HCT116 (cell line): ENCODE measurements at regions not wholly inside any gene's neighbourhood (a gene's known extent, or its start where the extent isn't known, plus 50 kb on each side); places are given as distances from the start of the nearest gene placed in this dataset.

Source experiments
- ATAC-seq: fragments of 200-7000 bp; cut with Tn5 transposase; 2 replicates; pipeline ENCODE4 v1.9.1; 2020; ENCODE audit warnings: mild to moderate bottlenecking, moderate library complexity
- BruUV-seq: library from RNA; stranded (reverse); fragments of 400-500 nt; replicated peaks from 2 replicates; lab custom pipeline; 2021; lab: Mats Ljungman, UMichigan
- CTCF ChIA-PET: fragments of 300-600 bp; sonication (Branson Sonifier 250); formaldehyde crosslinking; loops from one replicate; lab custom pipeline; 2021; ENCODE audit warnings: antibody characterized with exemption; lab: Charles Lee
- POLR2A ChIA-PET: fragments of 300-600, 350-600 bp; sonication (Branson Sonifier 250); formaldehyde crosslinking; loops from one replicate; lab custom pipeline; 2021; ENCODE audit warnings: antibody characterized with exemption; lab: Charles Lee
- RAD21 ChIA-PET, 2 experiments: fragments of 300-600 bp; sonication (Branson Sonifier 250); formaldehyde crosslinking; loops; one replicate each; lab custom pipeline; 2023; ENCODE audit warnings: low total read pairs in 2 of 2; ENCODE audit not compliant: uncharacterized antibody in 2 of 2, unreplicated experiment in 2 of 2, low non-redundant PET in 1 of 2; lab: Charles Lee
- DNase-seq: peaks from one replicate; pipeline ENCODE4 v3.0.0-alpha.2; 2010; ENCODE audit warnings: low read depth, low spot score
- H2AFZ ChIP-seq: fragments of 200-600 bp; shearing (Covaris generic), sonication (generic); 2 replicates; pipeline ENCODE4 v1.6.1; 2017; ENCODE audit warnings: low read depth, mixed run types, mixed read lengths, antibody characterized with exemption, low read length; ENCODE audit not compliant: poor library complexity, severe bottlenecking
- H3K27ac ChIP-seq: 2 replicates; pipeline ENCODE4 v1.5.1; 2012; ENCODE audit warnings: low read depth, low read length
- H3K27me3 ChIP-seq: fragments of 200-600 bp; sonication (generic); 2 replicates; pipeline ENCODE4 v1.6.1; 2016; ENCODE audit warnings: mixed run types, low read length, mixed read lengths; ENCODE audit not compliant: insufficient read depth
- H3K36me3 ChIP-seq, 2 experiments: fragments of 200-500 bp in 1 of 2; fragments of 200-600 bp in 1 of 2; sonication (Bioruptor generic) in 1 of 2; sonication (generic) in 1 of 2; 2 replicates each; pipeline versions ENCODE4 v1.5.1 to v1.6.1; 2014 to 2016; ENCODE audit warnings: low read length in 2 of 2, inconsistent platforms in 1 of 2, mixed read lengths in 1 of 2, mixed run types in 1 of 2; ENCODE audit not compliant: insufficient read depth in 2 of 2, control insufficient read depth in 1 of 2
- H3K4me1 ChIP-seq, 2 experiments: fragments of 200-600 bp in 1 of 2; sonication (generic) in 1 of 2; 2 replicates each; pipeline versions ENCODE4 v1.5.1 to v1.6.1; 2012 to 2017; ENCODE audit warnings: low read length in 2 of 2, inconsistent platforms in 1 of 2, mild to moderate bottlenecking in 1 of 2, mixed read lengths in 1 of 2, mixed run types in 1 of 2, moderate library complexity in 1 of 2; ENCODE audit not compliant: insufficient read depth in 2 of 2, control insufficient read depth in 1 of 2
- H3K4me2 ChIP-seq: fragments of 200-600 bp; sonication (generic); 2 replicates; pipeline ENCODE4 v1.6.1; 2017; ENCODE audit warnings: mixed run types, low read length, mixed read lengths
- H3K4me3 ChIP-seq, 2 experiments: fragments of 200-600 bp in 1 of 2; sonication (generic) in 1 of 2; replicated peaks in 1 of 2; 2 replicates each; pipeline ENCODE4 v1.5.1; 2011 to 2016; ENCODE audit warnings: low read length in 2 of 2, control low read depth in 1 of 2, low read depth in 1 of 2, mild to moderate bottlenecking in 1 of 2, mixed read lengths in 1 of 2, mixed run types in 1 of 2
- H3K79me2 ChIP-seq: fragments of 200-600 bp; sonication (generic); 2 replicates; pipeline ENCODE4 v1.6.1; 2017; ENCODE audit warnings: mild to moderate bottlenecking, mixed run types, low read length, moderate library complexity, mixed read lengths; ENCODE audit not compliant: insufficient read depth
- H3K9ac ChIP-seq: fragments of 200-600 bp; sonication (generic); 2 replicates; pipeline ENCODE4 v1.6.1; 2016; ENCODE audit warnings: low read length, mixed read lengths
- H3K9me2 ChIP-seq: fragments of 200-600 bp; sonication (generic), shearing (Covaris generic); 2 replicates; pipeline ENCODE4 v1.6.1; 2017; ENCODE audit warnings: mixed run types, mild to moderate bottlenecking, moderate library complexity; ENCODE audit not compliant: insufficient read depth
- H3K9me3 ChIP-seq, 2 experiments: fragments of 200-500 bp in 1 of 2; fragments of 200-600 bp in 1 of 2; sonication (Bioruptor generic) in 1 of 2; sonication (generic) in 1 of 2; 2 replicates each; pipeline ENCODE4 v1.6.1; 2014 to 2017; ENCODE audit warnings: low read length in 2 of 2, mixed read lengths in 2 of 2, inconsistent platforms in 1 of 2, low read depth in 1 of 2, mild to moderate bottlenecking in 1 of 2, mixed run types in 1 of 2, moderate library complexity in 1 of 2; ENCODE audit not compliant: control insufficient read depth in 1 of 2, insufficient read depth in 1 of 2
- H4K20me1 ChIP-seq: fragments of 200-600 bp; sonication (generic), shearing (Covaris generic); 2 replicates; pipeline ENCODE4 v1.6.1; 2017; ENCODE audit warnings: mixed run types, mild to moderate bottlenecking, moderate library complexity; ENCODE audit not compliant: insufficient read depth
- ATF3 ChIP-seq: IDR thresholded peaks from 2 replicates; pipeline ENCODE4 v1.6.1; 2012
- CBX3 ChIP-seq: IDR thresholded peaks from 2 replicates; pipeline ENCODE4 v1.6.1; 2012; ENCODE audit warnings: low read depth
- ELF1 ChIP-seq: IDR thresholded peaks from 2 replicates; pipeline ENCODE4 v1.6.1; 2012; ENCODE audit warnings: low read depth, borderline replicate concordance
- EZH2 ChIP-seq: fragments of 200-600 bp; sonication (generic); IDR thresholded peaks from 2 replicates; pipeline ENCODE4 v1.6.1; 2017; ENCODE audit warnings: antibody characterized with exemption, mixed run types
- FOSL1 ChIP-seq: IDR thresholded peaks from 2 replicates; pipeline ENCODE4 v1.6.1; 2012; ENCODE audit warnings: low read depth
- POLR2A ChIP-seq: IDR thresholded peaks from 2 replicates; pipeline ENCODE4 v1.7.0; 2011; ENCODE audit warnings: borderline replicate concordance; ENCODE audit not compliant: insufficient read depth, insufficient read length; ENCODE audit errors: extremely low read depth
- SRF ChIP-seq: IDR thresholded peaks from 2 replicates; pipeline ENCODE4 v1.6.1; 2012; ENCODE audit warnings: low read depth
- TCF7L2 ChIP-seq: IDR thresholded peaks from 2 replicates; pipeline ENCODE4 v1.7.0; 2011; ENCODE audit warnings: borderline replicate concordance, inconsistent platforms; ENCODE audit not compliant: insufficient read depth, insufficient read length; ENCODE audit errors: extremely low read depth
- YY1 ChIP-seq: IDR thresholded peaks from 2 replicates; pipeline ENCODE4 v1.6.1; 2011; ENCODE audit warnings: low read length, low read depth, moderate library complexity, mild to moderate bottlenecking; ENCODE audit not compliant: insufficient replicate concordance; ENCODE audit errors: extremely low read depth
- ZFX ChIP-seq: fragments of 450-650 bp; IDR thresholded peaks from 2 replicates; pipeline ENCODE4 v1.6.1; 2017
- ZNF274 ChIP-seq: fragments of 200-500 bp; sonication (Bioruptor generic); IDR thresholded peaks from 2 replicates; pipeline ENCODE4 v1.6.1; 2014; ENCODE audit warnings: mild to moderate bottlenecking, low read depth, low read length, inconsistent platforms
- intact Hi-C: fragments of 100-400 bp; cut with micrococcal nuclease; formaldehyde crosslinking; loops from 2 replicates; pipeline ENCODE4 v1.10.0; 2022
- TF ChIP-seq, protein P1 (sequence below): IDR thresholded peaks from 2 replicates; pipeline ENCODE4 v1.6.1; 2012; ENCODE audit warnings: low read depth
- TF ChIP-seq, protein P2 (sequence below): IDR thresholded peaks from 2 replicates; pipeline ENCODE4 v1.6.1; 2011; ENCODE audit warnings: mild to moderate bottlenecking, low read length, moderate library complexity; ENCODE audit not compliant: insufficient replicate concordance; ENCODE audit errors: extremely low read depth

DNA sequence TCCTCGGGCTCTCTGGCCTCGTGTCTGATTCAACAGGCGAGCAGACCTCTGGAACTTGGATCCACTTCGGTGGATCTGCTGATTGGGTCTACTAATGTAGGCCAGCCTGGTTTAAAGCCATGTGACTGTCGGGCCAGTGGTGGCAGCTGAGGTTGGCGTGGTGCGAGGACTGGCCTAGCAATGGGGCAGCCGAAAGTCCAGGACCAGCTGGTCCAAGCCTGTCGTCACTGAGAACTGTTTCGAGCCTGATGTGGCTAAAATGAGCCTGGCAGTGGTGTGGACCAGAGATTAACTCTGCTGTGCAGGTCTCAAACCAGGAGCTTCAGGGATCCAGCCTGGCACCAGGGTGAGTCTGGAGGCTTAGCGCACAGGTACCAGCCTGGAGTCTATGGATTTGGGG lies 56.4 kb upstream of the ROBO1 start (continued):
- TF ChIP-seq, protein P1, sequence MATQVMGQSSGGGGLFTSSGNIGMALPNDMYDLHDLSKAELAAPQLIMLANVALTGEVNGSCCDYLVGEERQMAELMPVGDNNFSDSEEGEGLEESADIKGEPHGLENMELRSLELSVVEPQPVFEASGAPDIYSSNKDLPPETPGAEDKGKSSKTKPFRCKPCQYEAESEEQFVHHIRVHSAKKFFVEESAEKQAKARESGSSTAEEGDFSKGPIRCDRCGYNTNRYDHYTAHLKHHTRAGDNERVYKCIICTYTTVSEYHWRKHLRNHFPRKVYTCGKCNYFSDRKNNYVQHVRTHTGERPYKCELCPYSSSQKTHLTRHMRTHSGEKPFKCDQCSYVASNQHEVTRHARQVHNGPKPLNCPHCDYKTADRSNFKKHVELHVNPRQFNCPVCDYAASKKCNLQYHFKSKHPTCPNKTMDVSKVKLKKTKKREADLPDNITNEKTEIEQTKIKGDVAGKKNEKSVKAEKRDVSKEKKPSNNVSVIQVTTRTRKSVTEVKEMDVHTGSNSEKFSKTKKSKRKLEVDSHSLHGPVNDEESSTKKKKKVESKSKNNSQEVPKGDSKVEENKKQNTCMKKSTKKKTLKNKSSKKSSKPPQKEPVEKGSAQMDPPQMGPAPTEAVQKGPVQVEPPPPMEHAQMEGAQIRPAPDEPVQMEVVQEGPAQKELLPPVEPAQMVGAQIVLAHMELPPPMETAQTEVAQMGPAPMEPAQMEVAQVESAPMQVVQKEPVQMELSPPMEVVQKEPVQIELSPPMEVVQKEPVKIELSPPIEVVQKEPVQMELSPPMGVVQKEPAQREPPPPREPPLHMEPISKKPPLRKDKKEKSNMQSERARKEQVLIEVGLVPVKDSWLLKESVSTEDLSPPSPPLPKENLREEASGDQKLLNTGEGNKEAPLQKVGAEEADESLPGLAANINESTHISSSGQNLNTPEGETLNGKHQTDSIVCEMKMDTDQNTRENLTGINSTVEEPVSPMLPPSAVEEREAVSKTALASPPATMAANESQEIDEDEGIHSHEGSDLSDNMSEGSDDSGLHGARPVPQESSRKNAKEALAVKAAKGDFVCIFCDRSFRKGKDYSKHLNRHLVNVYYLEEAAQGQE, result no peak
- TF ChIP-seq TCF7L2, result no peak

GRCh38 chr3:79822076-79822475 lies 54.3 kb upstream of the ROBO1 start:
- H3K36me3 ChIP-seq, result no peaks in the 10 kb centered on the region
- no peaks in the 10 kb centered on the region for H3K4me1 ChIP-seq
- no TSS peak for BruUV-seq
- H3K4me3 ChIP-seq, result no peak overlapping the region
- H4K20me1 ChIP-seq, result no peaks in the 10 kb centered on the region
- H3K4me2 ChIP-seq, result no peak overlapping the region
- H3K9ac ChIP-seq, result no peak overlapping the region
- TF ChIP-seq ZFX (no peak), ELF1 (no peak), ATF3 (no peak), YY1 (no peak), SRF (no peak), POLR2A (no peak), ZNF274 (no peak), FOSL1 (no peak), CBX3 (no peak), EZH2 (no peak)
- TF ChIP-seq, protein P2, sequence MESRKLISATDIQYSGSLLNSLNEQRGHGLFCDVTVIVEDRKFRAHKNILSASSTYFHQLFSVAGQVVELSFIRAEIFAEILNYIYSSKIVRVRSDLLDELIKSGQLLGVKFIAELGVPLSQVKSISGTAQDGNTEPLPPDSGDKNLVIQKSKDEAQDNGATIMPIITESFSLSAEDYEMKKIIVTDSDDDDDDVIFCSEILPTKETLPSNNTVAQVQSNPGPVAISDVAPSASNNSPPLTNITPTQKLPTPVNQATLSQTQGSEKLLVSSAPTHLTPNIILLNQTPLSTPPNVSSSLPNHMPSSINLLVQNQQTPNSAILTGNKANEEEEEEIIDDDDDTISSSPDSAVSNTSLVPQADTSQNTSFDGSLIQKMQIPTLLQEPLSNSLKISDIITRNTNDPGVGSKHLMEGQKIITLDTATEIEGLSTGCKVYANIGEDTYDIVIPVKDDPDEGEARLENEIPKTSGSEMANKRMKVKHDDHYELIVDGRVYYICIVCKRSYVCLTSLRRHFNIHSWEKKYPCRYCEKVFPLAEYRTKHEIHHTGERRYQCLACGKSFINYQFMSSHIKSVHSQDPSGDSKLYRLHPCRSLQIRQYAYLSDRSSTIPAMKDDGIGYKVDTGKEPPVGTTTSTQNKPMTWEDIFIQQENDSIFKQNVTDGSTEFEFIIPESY, result no peak
- POLR2A ChIA-PET, result no interaction called here
- H3K79me2 ChIP-seq, result no peaks in the 10 kb centered on the region
- CTCF ChIA-PET, result no interaction called here
- no peak for ATAC-seq
- DNase-seq, result no peak
- no peak overlapping the region for H3K27ac ChIP-seq
- RAD21 ChIA-PET, result no interaction called here
- peaks cover 13 to 23% of the 10 kb centered on the region in 2 experiments; a peak in 3 of 4 replicates for H3K9me3 ChIP-seq
- H2AFZ ChIP-seq, result no peak overlapping the region
- no peaks in the 10 kb centered on the region for H3K9me2 ChIP-seq
- H3K27me3 ChIP-seq, result no peaks in the 10 kb centered on the region
- intact Hi-C loops, result no loop called here
